Sigmoid colon (tissue), 4 donors: ENCODE measurements at regions not wholly inside any gene's neighbourhood (a gene's known extent, or its start where the extent isn't known, plus 50 kb on each side); places are given as distances from the start of the nearest gene placed in this dataset.
"Not testable (repeated sequence)": the region's sequence is repeated elsewhere in the genome, so short reads cannot be mapped to it uniquely, and the experiment has no call there.

Experiments used
- CTCF ChIP-seq, 4 experiments: fragments of 450-650 bp in 3 of 4; fragments of 200-600 bp in 1 of 4; IDR thresholded peaks; one replicate each; pipeline ENCODE4 v1.5.1; 2016 to 2019; ENCODE audit warnings: antibody characterized with exemption in 4 of 4, mild to moderate bottlenecking in 3 of 4, moderate library complexity in 2 of 4
- EP300 ChIP-seq, 4 donors: sonication (generic); formaldehyde crosslinking; IDR thresholded peaks; one replicate each; pipeline ENCODE4 v1.6.1; 2017; ENCODE audit warnings: antibody characterized with exemption in 4 of 4
- POLR2A ChIP-seq, 2 donors: fragments of 450-650 bp; IDR thresholded peaks; one replicate each; pipeline ENCODE4 v1.6.1; 2016; ENCODE audit warnings: antibody characterized with exemption in 2 of 2, mild to moderate bottlenecking in 2 of 2, moderate library complexity in 2 of 2

GRCh38 chr2:91877658-91878210 is 2993.5 kb upstream of the TEKT4 start:
- not testable (repeated sequence) for TF ChIP-seq CTCF, EP300, POLR2A (IDR thresholded peaks at IDR 0.05)
